ENCODE measurements at regions not wholly inside any gene's neighbourhood (a gene's known extent, or its start where the extent isn't known, plus 50 kb on each side); places are given as distances from the start of the nearest gene placed in this dataset.
A peak's percentile ranks its signal among the peaks of the same experiment; 100 is the strongest.

- TF ChIP-seq TAF1 (IDR thresholded peaks at IDR 0.05; ENCODE audit: low read depth): no peak
- no peak for TF ChIP-seq SMC3 (conservative IDR thresholded peaks at IDR 0.05; ENCODE audit: poor library complexity)
- no peak for TF ChIP-seq CTCF (IDR thresholded peaks at IDR 0.05; ENCODE audit: poor library complexity, severe bottlenecking)
- no peak for TF ChIP-seq EZH2 (IDR thresholded peaks at IDR 0.05; ENCODE audit: borderline replicate concordance, insufficient read depth, low read length, poor library complexity, severe bottlenecking)
- TF ChIP-seq EP300 (conservative IDR thresholded peaks at IDR 0.05; ENCODE audit: poor library complexity, severe bottlenecking): no peak
- TF ChIP-seq POLR2AphosphoS5 (IDR thresholded peaks at IDR 0.05): no peak
- no peak for TF ChIP-seq MXI1 (conservative IDR thresholded peaks at IDR 0.05; ENCODE audit: poor library complexity, severe bottlenecking)
- no peaks in the 10 kb centered on the region for H3K79me2 ChIP-seq (replicated peaks; ENCODE audit: insufficient read depth, low read length)
- H2AFZ ChIP-seq (ENCODE audit: low read depth, low read length): no peak overlapping the region
These were observed 51.5 kb upstream of the SH3PXD2B start for GRCh38 chr5:172505845-172506244.

GRCh38 chr5:172505403-172505759, 51.1 kb upstream of the SH3PXD2B start:
- no peak for TF ChIP-seq SMC3 (conservative IDR thresholded peaks at IDR 0.05; ENCODE audit: poor library complexity)
- no peak for TF ChIP-seq MXI1 (conservative IDR thresholded peaks at IDR 0.05; ENCODE audit: poor library complexity, severe bottlenecking)
- TF ChIP-seq CTCF (IDR thresholded peaks at IDR 0.05; ENCODE audit: poor library complexity, severe bottlenecking): no peak
- TF ChIP-seq REST (IDR thresholded peaks at IDR 0.05; ENCODE audit: borderline replicate concordance): no peak
- no peak for TF ChIP-seq TAF1 (IDR thresholded peaks at IDR 0.05; ENCODE audit: low read depth)
- no peak for TF ChIP-seq EP300 (conservative IDR thresholded peaks at IDR 0.05; ENCODE audit: poor library complexity, severe bottlenecking)
- H3K27me3 ChIP-seq (ENCODE audit: insufficient read depth, low read depth, low read length): no peaks in the 10 kb centered on the region

More at GRCh38 chr5:172505845-172506244, 51.5 kb upstream of the SH3PXD2B start:
- Histone ChIP-seq H3K9me2 (ENCODE audit: insufficient read depth, low read length) (no peaks in the 10 kb centered on the region), H3F3A (ENCODE audit: insufficient read depth, low read length, poor library complexity, severe bottlenecking) (no peaks in the 10 kb centered on the region), H3K4me3 (ENCODE audit: low read length) (no peak overlapping the region), H3K4me2 (ENCODE audit: low read length) (no peak overlapping the region), H3K36me3 (ENCODE audit: insufficient read depth, low read length) (no peaks in the 10 kb centered on the region), H3K9me3 (ENCODE audit: low read length) (no peaks in the 10 kb centered on the region), H3K27me3 (ENCODE audit: insufficient read depth, low read depth, low read length) (no peaks in the 10 kb centered on the region), H3K9ac (ENCODE audit: low read length) (no peak overlapping the region), H4K20me1 (ENCODE audit: insufficient read depth) (no peaks in the 10 kb centered on the region), H3K27ac (ENCODE audit: low read length) (peak overlapping the region; percentile 0)

More at GRCh38 chr5:172505403-172505759, 51.1 kb upstream of the SH3PXD2B start:
- no peaks in the 10 kb centered on the region for H3K79me2 ChIP-seq (replicated peaks; ENCODE audit: insufficient read depth, low read length)
- no peaks in the 10 kb centered on the region for H3K36me3 ChIP-seq (ENCODE audit: insufficient read depth, low read length)
- no peaks in the 10 kb centered on the region for H3F3A ChIP-seq (ENCODE audit: insufficient read depth, low read length, poor library complexity, severe bottlenecking)
- H3K27ac ChIP-seq (ENCODE audit: low read length): no peak overlapping the region
- H2AFZ ChIP-seq (ENCODE audit: low read depth, low read length): no peak overlapping the region
- H4K20me1 ChIP-seq (ENCODE audit: insufficient read depth): no peaks in the 10 kb centered on the region
- no peaks in the 10 kb centered on the region for H3K9me2 ChIP-seq (ENCODE audit: insufficient read depth, low read length)
- no peak overlapping the region for H3K4me3 ChIP-seq (ENCODE audit: low read length)
- no peak overlapping the region for H3K4me2 ChIP-seq (ENCODE audit: low read length)
- no peaks in the 10 kb centered on the region for H3K9me3 ChIP-seq (ENCODE audit: low read length)
- no peak overlapping the region for H3K9ac ChIP-seq (ENCODE audit: low read length)

Measured in neural cell (in vitro differentiated cells).